ENCODE measurements at regions not wholly inside any gene's neighbourhood (a gene's known extent, or its start where the extent isn't known, plus 50 kb on each side); places are given as distances from the start of the nearest gene placed in this dataset.

- ATAC-seq, result no peak
Measured at GRCh38 chr7:117973975-117974374, 100.7 kb upstream of the CTTNBP2 start.

GRCh38 chr7:117974891-117975290, 101.7 kb upstream of the CTTNBP2 start:
- DNase-seq (no peak), ATAC-seq (no peak)

More at GRCh38 chr7:117973975-117974374, 100.7 kb upstream of the CTTNBP2 start:
- DNase-seq, result no peak

- no peak for ATAC-seq
- no peak for DNase-seq
Measured at GRCh38 chr7:117975476-117975875, 102.2 kb upstream of the CTTNBP2 start.

- ATAC-seq (no peak), DNase-seq (no peak)
Measured at GRCh38 chr7:117979954-117980497, 106.8 kb upstream of the CTTNBP2 start.

- no peak for ATAC-seq
- DNase-seq, result no peak
Measured at GRCh38 chr7:117982071-117983055, 109.1 kb upstream of the CTTNBP2 start.

- ATAC-seq (no peak), DNase-seq (no peak)
Measured at GRCh38 chr7:117986645-117987269, 113.5 kb upstream of the CTTNBP2 start.

- no peak for ATAC-seq
- DNase-seq, result no peak
Measured at GRCh38 chr7:117990834-117991233, 117.6 kb upstream of the CTTNBP2 start.

GRCh38 chr7:117992635-117993376, 119.6 kb upstream of the CTTNBP2 start:
- DNase-seq (no peak), ATAC-seq (no peak)

- DNase-seq (no peak), ATAC-seq (no peak)
Measured at GRCh38 chr7:117993377-117994003, 120.2 kb upstream of the CTTNBP2 start.

GRCh38 chr7:117995850-117996650, 122.8 kb upstream of the CTTNBP2 start:
- no peak for ATAC-seq
- DNase-seq, result no peak

- no peak for ATAC-seq
- DNase-seq, result no peak
Measured at GRCh38 chr7:117997862-117998825, 124.9 kb upstream of the CTTNBP2 start.

GRCh38 chr7:118000480-118001202, 127.4 kb upstream of the CTTNBP2 start:
- no peak for DNase-seq
- ATAC-seq, result no peak

GRCh38 chr7:118003476-118003875, 130.2 kb upstream of the CTTNBP2 start:
- no peak for ATAC-seq
- no peak for DNase-seq

- DNase-seq (no peak), ATAC-seq (no peak)
Measured at GRCh38 chr7:118005026-118005425, 131.8 kb upstream of the CTTNBP2 start.

- ATAC-seq (no peak), DNase-seq (no peak)
Measured at GRCh38 chr7:118006979-118007378, 133.7 kb upstream of the CTTNBP2 start.

GRCh38 chr7:118009419-118009818, 136.2 kb upstream of the CTTNBP2 start:
- no peak for ATAC-seq

GRCh38 chr7:118011652-118012051, 138.4 kb upstream of the CTTNBP2 start:
- ATAC-seq, result no peak
- DNase-seq, result no peak

More at GRCh38 chr7:118009419-118009818, 136.2 kb upstream of the CTTNBP2 start:
- DNase-seq, result no peak

GRCh38 chr7:118013252-118014010, 140.2 kb upstream of the CTTNBP2 start:
- ATAC-seq, result no peak
- no peak for DNase-seq

Data from stimulated activated naive CD8-positive, alpha-beta T cell treated with anti-CD3 and anti-CD28 coated beads, Interleukin-15, Interleukin-2, amounts not matched to agents 100 U/mL and 50 U/mL, for 24 hours (primary cell).